Heart right ventricle (tissue), 16 donors: ENCODE measurements at regions not wholly inside any gene's neighbourhood (a gene's known extent, or its start where the extent isn't known, plus 50 kb on each side); places are given as distances from the start of the nearest gene placed in this dataset.

ENCODE experiments used
- ATAC-seq, 8 donors: fragments of 200-7000 bp; cut with Tn5 transposase; one replicate each; pipeline ENCODE4 v1.9.1; 2020; ENCODE audit warnings: mild to moderate bottlenecking in 8 of 8, moderate library complexity in 8 of 8, moderate number of reproducible peaks in 1 of 8
- DNase-seq, 2 donors: peaks; one replicate each; pipeline ENCODE4 v3.0.0-alpha.2; 2020
- H3K27ac ChIP-seq, 10 donors: fragments of 200-600 bp; sonication (generic) in 2 of 10; one replicate each; pipeline versions ENCODE4 v1.5.0 to v1.8.0; 2020 to 2022; ENCODE audit warnings: mild to moderate bottlenecking in 3 of 10
- H3K27me3 ChIP-seq, 7 donors: fragments of 200-600 bp; one replicate each; pipeline ENCODE4 v1.8.0; 2021 to 2022; ENCODE audit warnings: mild to moderate bottlenecking in 2 of 7
- H3K36me3 ChIP-seq, 9 donors: fragments of 200-600 bp; sonication (generic) in 1 of 9; one replicate each; pipeline versions ENCODE4 v1.5.0 to v1.8.0; 2020 to 2022; ENCODE audit warnings: mild to moderate bottlenecking in 2 of 9
- H3K4me1 ChIP-seq, 9 donors: fragments of 200-600 bp; sonication (generic) in 1 of 9; one replicate each; pipeline versions ENCODE4 v1.5.0 to v1.8.0; 2020 to 2022; ENCODE audit warnings: mild to moderate bottlenecking in 4 of 9
- H3K4me3 ChIP-seq, 10 donors: fragments of 200-600 bp; sonication (generic) in 2 of 10; one replicate each; pipeline versions ENCODE4 v1.5.0 to v1.8.0; 2020 to 2022; ENCODE audit warnings: mild to moderate bottlenecking in 7 of 10, moderate library complexity in 2 of 10
- H3K9me3 ChIP-seq, 11 donors: fragments of 200-600 bp in 10 of 11; sonication (generic) in 2 of 11; one replicate each; pipeline versions ENCODE4 v1.5.0 to v1.8.0; 2013 to 2022; ENCODE audit warnings: mild to moderate bottlenecking in 2 of 11, control low read depth in 1 of 11, moderate library complexity in 1 of 11
- CTCF ChIP-seq, 9 donors: fragments of 200-600 bp; sonication (generic) in 2 of 9; IDR thresholded peaks; one replicate each; pipeline versions ENCODE4 v1.5.0 to v1.8.0; 2021 to 2022; ENCODE audit warnings: antibody characterized with exemption in 9 of 9, mild to moderate bottlenecking in 5 of 9, moderate library complexity in 1 of 9
- WGBS, 2 donors: extraction: QIAGEN DNeasy Blood & Tissue Kit; methylation state at CpG; one replicate each; pipeline ENCODE4 v1.1.7; 2013; ENCODE audit warnings: inconsistent platforms in 1 of 2; 5-methylcytosine and 5-hydroxymethylcytosine counted together
- intact Hi-C, 10 donors: fragments of 100-400 bp; cut with DNase I; formaldehyde crosslinking; loops; one replicate each; pipeline versions ENCODE4 v1.11.1 to v1.14.2; 2022
- donor health status: Arrhythmogenic right ventricular cardiomyopathy.
- donor health status: ischemic (EF 13 %, LVEDD 7.1; RV severe dilation, severe dysfunction).
- donor health status: healthy with polysubstance abuse.
- donor health status: DM: no; HTN: yes; CAD: no.
- donor health status: DM: no; HTN: no; CAD: no.
- donor health status: ischemic (EF 25% LVEDD 6.9; RV normal size, moderate dysfunction).
- donor health status: ischemic (EF 25% LVEDD 5.7; RV mildly dilated, moderate dysfunction).
- donor health status: healthy.
- donor health status: DM: yes; HTN: yes; CAD: no.
- donor health status: Ischemic cardiomyopathy.
- donor health status: ischemic (EF 35%, LVEDD 5.7; RV mildly dilated, moderate dysfunction).
- donor health status: nonischemic (EF 11% LVEDD 7.7; RV severe dilation, severe dysfunction).
- donor health status: DM: yes; HTN: yes; CAD: no.
- donor health status: PGD.
- donor health status: ischemic (EF 29% LVEDD 5.4; RV normal size, mild dysfunction).
- donor health status: nonischemic (EF 23%, LVEDD 6.1; RV moderate dilation, normal function).

- no peak for DNase-seq
- intact Hi-C loops = loop anchor here in 1 of 10 donors (10.0 kb wide), 1 partner anchor 52 kb away; no protein-coding TSS in a partner anchor
Observed at GRCh38 chr18:27242392-27243047, 57.4 kb upstream of the CHST9 start.

GRCh38 chr18:27240383-27240782 lies 55.3 kb upstream of the CHST9 start:
- H3K27ac ChIP-seq = no peak overlapping the region
- WGBS, 2 donors = 69 to 72% methylated on average over 3 of the region's 3 CpGs
- no peaks in the 10 kb centered on the region for H3K9me3 ChIP-seq
- H3K27me3 ChIP-seq = no peaks in the 10 kb centered on the region
- H3K4me1 ChIP-seq = no peaks in the 10 kb centered on the region
- intact Hi-C loops = loop anchor here in 1 of 10 donors (10.0 kb wide), 1 partner anchor 54 kb away; no protein-coding TSS in a partner anchor
- DNase-seq (no peak), ATAC-seq (no peak)
- no peaks in the 10 kb centered on the region for H3K36me3 ChIP-seq
- H3K4me3 ChIP-seq = no peak overlapping the region
- TF ChIP-seq CTCF (IDR thresholded peaks at IDR 0.05) = no peak

More at GRCh38 chr18:27242392-27243047, 57.4 kb upstream of the CHST9 start:
- Histone ChIP-seq H3K27me3 (no peaks in the 10 kb centered on the region), H3K9me3 (no peaks in the 10 kb centered on the region), H3K27ac (no peak overlapping the region), H3K4me3 (no peak overlapping the region), H3K4me1 (no peaks in the 10 kb centered on the region), H3K36me3 (no peaks in the 10 kb centered on the region)
- 40 to 51% methylated on average over 5 of the region's 5 CpGs for WGBS, 2 donors
- TF ChIP-seq CTCF (IDR thresholded peaks at IDR 0.05) = no peak
- ATAC-seq = no peak

GRCh38 chr18:27239669-27240068 lies 54.6 kb upstream of the CHST9 start:
- 78 to 81% methylated on average over 4 of the region's 4 CpGs for WGBS, 2 donors
- no peak for ATAC-seq
- Histone ChIP-seq H3K27me3 (no peaks in the 10 kb centered on the region), H3K4me1 (no peaks in the 10 kb centered on the region), H3K4me3 (no peak overlapping the region), H3K36me3 (no peaks in the 10 kb centered on the region), H3K27ac (no peak overlapping the region), H3K9me3 (no peaks in the 10 kb centered on the region)
- intact Hi-C loops = loop anchor here in 1 of 10 donors (10.0 kb wide), 1 partner anchor 55 kb away; no protein-coding TSS in a partner anchor
- DNase-seq = no peak
- no peak for TF ChIP-seq CTCF (IDR thresholded peaks at IDR 0.05)

- no peak for DNase-seq
- no peak for ATAC-seq
- WGBS, 2 donors = 71 to 76% methylated on average over 4 of the region's 4 CpGs
- Histone ChIP-seq H3K27ac (no peak overlapping the region), H3K27me3 (no peaks in the 10 kb centered on the region), H3K9me3 (no peaks in the 10 kb centered on the region), H3K36me3 (no peaks in the 10 kb centered on the region), H3K4me1 (no peaks in the 10 kb centered on the region), H3K4me3 (no peak overlapping the region)
- intact Hi-C loops = no loop called here
- no peak for TF ChIP-seq CTCF (IDR thresholded peaks at IDR 0.05)
Observed at GRCh38 chr18:27235218-27235870, 50.2 kb upstream of the CHST9 start.
